ENCODE measurements at regions not wholly inside any gene's neighbourhood (a gene's known extent, or its start where the extent isn't known, plus 50 kb on each side); places are given as distances from the start of the nearest gene placed in this dataset.

DNA sequence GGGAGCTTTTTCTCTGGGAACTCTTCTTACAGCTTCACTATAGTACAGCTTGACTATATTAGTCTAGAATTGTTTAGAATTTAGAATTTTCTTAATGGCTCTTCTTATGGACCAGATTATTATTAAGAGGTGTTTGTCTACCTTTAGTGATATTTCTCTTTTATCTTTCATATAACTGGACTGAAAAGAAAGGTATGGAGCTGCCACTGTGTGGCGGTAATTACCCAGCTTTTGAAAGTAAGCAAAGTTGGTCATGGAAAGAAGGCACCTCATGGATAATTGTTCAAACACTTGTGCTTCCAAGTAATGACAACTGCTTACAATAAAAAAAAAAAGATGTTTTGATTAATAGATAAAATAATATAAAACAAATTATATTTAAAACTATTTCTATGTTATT lies 1112.5 kb downstream of the TECRL start:
- H2AFZ ChIP-seq (ENCODE audit: low read length) = no peak overlapping the region
- intact Hi-C loops (cut with micrococcal nuclease; ENCODE audit: unreplicated experiment) = no loop called here
- DNase-seq (ENCODE audit: low spot score) = no peak
- TF ChIP-seq, protein P1, sequence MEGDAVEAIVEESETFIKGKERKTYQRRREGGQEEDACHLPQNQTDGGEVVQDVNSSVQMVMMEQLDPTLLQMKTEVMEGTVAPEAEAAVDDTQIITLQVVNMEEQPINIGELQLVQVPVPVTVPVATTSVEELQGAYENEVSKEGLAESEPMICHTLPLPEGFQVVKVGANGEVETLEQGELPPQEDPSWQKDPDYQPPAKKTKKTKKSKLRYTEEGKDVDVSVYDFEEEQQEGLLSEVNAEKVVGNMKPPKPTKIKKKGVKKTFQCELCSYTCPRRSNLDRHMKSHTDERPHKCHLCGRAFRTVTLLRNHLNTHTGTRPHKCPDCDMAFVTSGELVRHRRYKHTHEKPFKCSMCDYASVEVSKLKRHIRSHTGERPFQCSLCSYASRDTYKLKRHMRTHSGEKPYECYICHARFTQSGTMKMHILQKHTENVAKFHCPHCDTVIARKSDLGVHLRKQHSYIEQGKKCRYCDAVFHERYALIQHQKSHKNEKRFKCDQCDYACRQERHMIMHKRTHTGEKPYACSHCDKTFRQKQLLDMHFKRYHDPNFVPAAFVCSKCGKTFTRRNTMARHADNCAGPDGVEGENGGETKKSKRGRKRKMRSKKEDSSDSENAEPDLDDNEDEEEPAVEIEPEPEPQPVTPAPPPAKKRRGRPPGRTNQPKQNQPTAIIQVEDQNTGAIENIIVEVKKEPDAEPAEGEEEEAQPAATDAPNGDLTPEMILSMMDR (conservative IDR thresholded peaks at IDR 0.05; ENCODE audit: low read length) = no peak
- no peak for TF ChIP-seq EZH2phosphoT487 (IDR thresholded peaks at IDR 0.05; ENCODE audit: borderline replicate concordance, low read depth, low read length)
- no peaks in the 10 kb centered on the region for H4K20me1 ChIP-seq (ENCODE audit: insufficient read depth, low read length)
- H3K27ac ChIP-seq (ENCODE audit: low read depth, low read length, poor library complexity, severe bottlenecking) = no peak overlapping the region
- no peak overlapping the region for H3K4me2 ChIP-seq (ENCODE audit: low read length)
- CTCF ChIA-PET (ENCODE audit: unreplicated experiment) = no interaction called here
- no peaks in the 10 kb centered on the region for H3K9me3 ChIP-seq (ENCODE audit: low read length)
- H3K36me3 ChIP-seq (ENCODE audit: insufficient read depth, low read length) = no peaks in the 10 kb centered on the region
- POLR2A ChIA-PET = no interaction called here
- BruUV-seq (replicated peaks) = no TSS peak
- H3K4me3 ChIP-seq (ENCODE audit: low read depth, low read length, poor library complexity, severe bottlenecking) = no peak overlapping the region
- H3K9me2 ChIP-seq (ENCODE audit: insufficient read depth, low read length) = no peaks in the 10 kb centered on the region
- H3K4me1 ChIP-seq (ENCODE audit: insufficient read depth, low read length, poor library complexity, severe bottlenecking) = no peaks in the 10 kb centered on the region
- H3K79me2 ChIP-seq (ENCODE audit: insufficient read depth, low read depth, low read length) = no peaks in the 10 kb centered on the region

DNA sequence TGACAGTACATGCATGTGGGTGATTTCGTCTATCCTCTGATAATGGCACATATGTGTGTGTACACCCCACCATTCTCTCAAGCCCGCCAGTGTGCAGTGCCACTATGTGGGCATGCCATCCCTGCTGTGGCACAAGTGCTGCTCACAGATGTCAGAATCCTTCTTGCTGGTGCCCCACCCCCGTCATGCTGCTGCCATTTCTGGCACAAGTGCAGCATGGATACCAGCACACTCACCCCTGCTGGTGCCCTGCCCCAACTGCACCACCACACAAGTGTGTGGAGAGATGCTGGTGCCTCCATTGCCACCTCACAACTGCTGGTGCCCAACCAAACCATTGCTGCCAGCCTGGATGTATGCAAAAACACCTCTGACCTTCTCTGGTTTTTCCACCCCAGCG lies 1133.8 kb downstream of the TECRL start:
- Histone ChIP-seq H3K4me1 (ENCODE audit: insufficient read depth, low read length, poor library complexity, severe bottlenecking) (no peaks in the 10 kb centered on the region), H3K79me2 (ENCODE audit: insufficient read depth, low read depth, low read length) (no peaks in the 10 kb centered on the region), H3K9me2 (ENCODE audit: insufficient read depth, low read length) (no peaks in the 10 kb centered on the region), H3K27ac (ENCODE audit: low read depth, low read length, poor library complexity, severe bottlenecking) (no peak overlapping the region), H3K36me3 (ENCODE audit: insufficient read depth, low read length) (no peaks in the 10 kb centered on the region), H4K20me1 (ENCODE audit: insufficient read depth, low read length) (no peaks in the 10 kb centered on the region), H2AFZ (ENCODE audit: low read length) (no peak overlapping the region), H3K4me2 (ENCODE audit: low read length) (no peak overlapping the region), H3K4me3 (ENCODE audit: low read depth, low read length, poor library complexity, severe bottlenecking) (no peak overlapping the region), H3K9me3 (ENCODE audit: low read length) (peaks cover 14% of the 10 kb centered on the region; the same call in 1 of the 2 replicates)
- POLR2A ChIA-PET = no interaction called here
- no peak for TF ChIP-seq EZH2phosphoT487 (IDR thresholded peaks at IDR 0.05; ENCODE audit: borderline replicate concordance, low read depth, low read length)
- TF ChIP-seq, protein P1 (conservative IDR thresholded peaks at IDR 0.05; ENCODE audit: low read length) = no peak
- CTCF ChIA-PET (ENCODE audit: unreplicated experiment) = no interaction called here
- intact Hi-C loops (cut with micrococcal nuclease; ENCODE audit: unreplicated experiment) = no loop called here
- no peak for DNase-seq (ENCODE audit: low spot score)
- BruUV-seq (replicated peaks) = no TSS peak

DNA sequence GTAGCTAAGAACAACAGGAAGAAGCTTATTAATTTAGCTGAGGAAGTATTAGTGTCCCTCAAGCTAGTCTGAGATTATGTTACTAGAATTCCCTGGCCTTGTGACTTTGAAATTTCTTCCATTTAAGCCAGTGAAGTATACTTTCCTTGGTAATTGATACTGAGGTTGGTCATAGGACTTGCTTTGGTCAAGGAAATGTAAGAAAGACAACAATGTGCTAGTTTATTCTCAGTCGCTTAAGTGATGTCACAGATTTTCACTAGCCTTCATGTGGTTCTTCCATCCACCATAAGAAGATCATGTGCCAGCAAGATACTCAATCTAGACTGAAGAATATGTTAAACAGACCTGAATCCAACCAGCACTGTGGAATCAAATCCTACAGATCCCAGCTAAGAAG lies 1140.1 kb downstream of the TECRL start:
- Histone ChIP-seq H3K4me1 (ENCODE audit: insufficient read depth, low read length, poor library complexity, severe bottlenecking) (no peaks in the 10 kb centered on the region), H3K79me2 (ENCODE audit: insufficient read depth, low read depth, low read length) (no peaks in the 10 kb centered on the region), H3K4me2 (ENCODE audit: low read length) (no peak overlapping the region), H3K36me3 (ENCODE audit: insufficient read depth, low read length) (no peaks in the 10 kb centered on the region), H3K4me3 (ENCODE audit: low read depth, low read length, poor library complexity, severe bottlenecking) (no peak overlapping the region), H2AFZ (ENCODE audit: low read length) (no peak overlapping the region), H3K9me3 (ENCODE audit: low read length) (peaks cover 14% of the 10 kb centered on the region; the same call in 1 of the 2 replicates), H3K27ac (ENCODE audit: low read depth, low read length, poor library complexity, severe bottlenecking) (no peak overlapping the region), H3K9me2 (ENCODE audit: insufficient read depth, low read length) (no peaks in the 10 kb centered on the region), H4K20me1 (ENCODE audit: insufficient read depth, low read length) (no peaks in the 10 kb centered on the region)
- CTCF ChIA-PET (ENCODE audit: unreplicated experiment) = no interaction called here
- BruUV-seq (replicated peaks) = no TSS peak
- TF ChIP-seq, protein P1 (conservative IDR thresholded peaks at IDR 0.05; ENCODE audit: low read length) = no peak
- no peak for TF ChIP-seq EZH2phosphoT487 (IDR thresholded peaks at IDR 0.05; ENCODE audit: borderline replicate concordance, low read depth, low read length)
- POLR2A ChIA-PET = no interaction called here
- no peak for DNase-seq (ENCODE audit: low spot score)
- intact Hi-C loops (cut with micrococcal nuclease; ENCODE audit: unreplicated experiment) = no loop called here

All from OCI-LY7 (cell line).